HEK293T (cell line): ENCODE measurements at regions not wholly inside any gene's neighbourhood (a gene's known extent, or its start where the extent isn't known, plus 50 kb on each side); places are given as distances from the start of the nearest gene placed in this dataset.

ENCODE experiments used
- CTCF ChIA-PET: fragments of 350-600 bp; formaldehyde crosslinking; extraction: SDS; loops from one replicate; lab custom pipeline; 2021; ENCODE audit warnings: antibody characterized with exemption, inconsistent platforms; lab: Yijun Ruan, JAX
- POLR2A ChIA-PET: fragments of 350-600 bp; formaldehyde crosslinking; extraction: SDS; loops from one replicate; lab custom pipeline; 2020; ENCODE audit warnings: antibody characterized with exemption, inconsistent platforms; lab: Yijun Ruan, JAX
- DNase-seq: peaks from one replicate; pipeline ENCODE4 v3.0.0; 2012; ENCODE audit warnings: mixed read lengths; ENCODE audit errors: extremely low spot score
- ARNT ChIP-seq: fragments of 450-650 bp; IDR thresholded peaks from 2 replicates; pipeline ENCODE4 v1.6.1; 2017; ENCODE audit warnings: mild to moderate bottlenecking
- BHLHE40 ChIP-seq: fragments of 450-650 bp; IDR thresholded peaks from 2 replicates; pipeline ENCODE4 v1.6.1; 2016; ENCODE audit warnings: mild to moderate bottlenecking, moderate library complexity, borderline replicate concordance
- CTBP1 ChIP-seq: fragments of 450-650 bp; IDR thresholded peaks from 2 replicates; pipeline ENCODE4 v1.6.1; 2016; ENCODE audit warnings: borderline replicate concordance
- ELF4 ChIP-seq: fragments of 450-650 bp; IDR thresholded peaks from 2 replicates; pipeline ENCODE4 v1.6.1; 2017; ENCODE audit warnings: antibody characterized with exemption
- FOXA1 ChIP-seq: fragments of 450-650 bp; IDR thresholded peaks from 2 replicates; pipeline ENCODE4 v1.6.1; 2016; ENCODE audit warnings: mild to moderate bottlenecking
- FOXK2 ChIP-seq: fragments of 450-650 bp; IDR thresholded peaks from 2 replicates; pipeline ENCODE4 v1.6.1; 2016; ENCODE audit warnings: mild to moderate bottlenecking
- FOXM1 ChIP-seq: fragments of 450-650 bp; IDR thresholded peaks from 2 replicates; pipeline ENCODE4 v1.6.1; 2017; ENCODE audit warnings: mild to moderate bottlenecking, borderline replicate concordance
- HDGF ChIP-seq: fragments of 450-650 bp; IDR thresholded peaks from 2 replicates; pipeline ENCODE4 v1.6.1; 2017; ENCODE audit warnings: antibody characterized with exemption, borderline replicate concordance
- L3MBTL2 ChIP-seq: fragments of 450-650 bp; conservative IDR thresholded peaks from 2 replicates; pipeline ENCODE4 v1.6.1; 2016; ENCODE audit warnings: mild to moderate bottlenecking
- LEF1 ChIP-seq: fragments of 450-650 bp; IDR thresholded peaks from 2 replicates; pipeline ENCODE4 v1.6.1; 2017; ENCODE audit warnings: mild to moderate bottlenecking, borderline replicate concordance
- NFRKB ChIP-seq: fragments of 450-650 bp; IDR thresholded peaks from 2 replicates; pipeline ENCODE4 v1.6.1; 2016; ENCODE audit warnings: mild to moderate bottlenecking, moderate library complexity
- PKNOX1 ChIP-seq: fragments of 450-650 bp; IDR thresholded peaks from 2 replicates; pipeline ENCODE4 v1.6.1; 2016
- SP1 ChIP-seq: fragments of 450-650 bp; IDR thresholded peaks from 2 replicates; pipeline ENCODE4 v1.6.1; 2017
- SUZ12 ChIP-seq: fragments of 450-650 bp; IDR thresholded peaks from 2 replicates; pipeline ENCODE4 v1.6.1; 2016; ENCODE audit warnings: mild to moderate bottlenecking
- TARDBP ChIP-seq: fragments of 450-650 bp; IDR thresholded peaks from 2 replicates; pipeline ENCODE4 v1.6.1; 2016
- ZNF384 ChIP-seq: fragments of 450-650 bp; IDR thresholded peaks from 2 replicates; pipeline ENCODE4 v1.6.1; 2016

GRCh38 chr7:24050991-24051560 lies 232.9 kb upstream of the NPY start:
- CTCF ChIA-PET, result no interaction called here
- no peak for DNase-seq
- TF ChIP-seq LEF1 (no peak), TARDBP (no peak), FOXA1 (no peak), BHLHE40 (no peak), L3MBTL2 (no peak), NFRKB (no peak), ZNF384 (no peak), ARNT (no peak), SP1 (no peak), CTBP1 (no peak)
- POLR2A ChIA-PET, result no interaction called here

- ChIA-PET CTCF (no interaction called here), POLR2A (no interaction called here)
- DNase-seq, result no peak
- TF ChIP-seq TARDBP (no peak), HDGF (no peak), NFRKB (no peak), SUZ12 (no peak), L3MBTL2 (no peak)
These were observed 232.3 kb upstream of the NPY start for GRCh38 chr7:24051651-24052050.

GRCh38 chr7:24052572-24053260 lies 231.3 kb upstream of the NPY start:
- ChIA-PET CTCF (no interaction called here), POLR2A (no interaction called here)
- DNase-seq, result no peak
- TF ChIP-seq ZNF384 (no peak), BHLHE40 (no peak), PKNOX1 (no peak), L3MBTL2 (no peak), ELF4 (no peak), TARDBP (no peak), CTBP1 (no peak), SP1 (no peak), HDGF (no peak), FOXA1 (no peak), NFRKB (no peak), FOXK2 (no peak), SUZ12 (no peak)

GRCh38 chr7:24054236-24054635 lies 229.8 kb upstream of the NPY start:
- ChIA-PET CTCF (no interaction called here), POLR2A (no interaction called here)
- no peak for DNase-seq
- no peak for TF ChIP-seq ZNF384
- no peak for TF ChIP-seq BHLHE40
- no peak for TF ChIP-seq ARNT
- no peak for TF ChIP-seq LEF1
- no peak for TF ChIP-seq CTBP1
- no peak for TF ChIP-seq SP1
- no peak for TF ChIP-seq L3MBTL2
- no peak for TF ChIP-seq FOXA1
- no peak for TF ChIP-seq TARDBP
- no peak for TF ChIP-seq FOXK2
- no peak for TF ChIP-seq SUZ12
- TF ChIP-seq ELF4, result no peak
- TF ChIP-seq FOXM1, result no peak
- TF ChIP-seq HDGF, result no peak
- TF ChIP-seq NFRKB, result no peak
- no peak for TF ChIP-seq PKNOX1

- ChIA-PET POLR2A (no interaction called here), CTCF (no interaction called here)
- no peak for DNase-seq
- TF ChIP-seq ZNF384, result no peak
- TF ChIP-seq NFRKB, result no peak
- no peak for TF ChIP-seq SUZ12
- TF ChIP-seq CTBP1, result no peak
- TF ChIP-seq ELF4, result no peak
- no peak for TF ChIP-seq PKNOX1
- no peak for TF ChIP-seq SP1
These were observed 226.7 kb upstream of the NPY start for GRCh38 chr7:24057243-24057642.

- TF ChIP-seq ARNT (no peak), SP1 (no peak)
- no peak for DNase-seq
- CTCF ChIA-PET, result no interaction called here
- POLR2A ChIA-PET, result no interaction called here
These were observed 225.0 kb upstream of the NPY start for GRCh38 chr7:24058953-24059352.

GRCh38 chr7:24059775-24060174 lies 224.2 kb upstream of the NPY start:
- TF ChIP-seq FOXA1 (no peak), NFRKB (no peak), BHLHE40 (no peak), FOXM1 (no peak), SP1 (no peak), HDGF (no peak), FOXK2 (no peak), TARDBP (no peak), L3MBTL2 (no peak), CTBP1 (no peak), SUZ12 (no peak), PKNOX1 (no peak), ZNF384 (no peak), LEF1 (no peak), ELF4 (no peak), ARNT (no peak)
- no peak for DNase-seq
- ChIA-PET CTCF (no interaction called here), POLR2A (no interaction called here)
